Naive thymus-derived CD4-positive, alpha-beta T cell (primary cell): ENCODE measurements at regions not wholly inside any gene's neighbourhood (a gene's known extent, or its start where the extent isn't known, plus 50 kb on each side); places are given as distances from the start of the nearest gene placed in this dataset.

Experiments
- ATAC-seq: fragments of 150-1000 bp; cut with Tn5 transposase; 2 replicates; pipeline ENCODE4 v1.10.0; 2021; ENCODE audit warnings: mild to moderate bottlenecking, moderate library complexity
- CTCF ChIA-PET: fragments of 350-600 bp; sonication (Branson Sonifier 250); formaldehyde crosslinking; loops from one replicate; lab custom pipeline; 2021; ENCODE audit warnings: antibody characterized with exemption; lab: Charles Lee
- POLR2A ChIA-PET: fragments of 350-600 bp; sonication (Branson Sonifier 250); formaldehyde crosslinking; loops from one replicate; lab custom pipeline; 2021; ENCODE audit warnings: antibody characterized with exemption, inconsistent platforms; lab: Charles Lee
- DNase-seq, 9 donors: peaks; one replicate each; pipeline versions ENCODE4 v3.0.0 to v3.0.0-alpha.2; 2020 to 2022; ENCODE audit warnings: mixed read lengths in 1 of 9
- H3K27ac ChIP-seq: one replicate; pipeline ENCODE4 v1.7.0; 2013; ENCODE audit warnings: mild to moderate bottlenecking, low read depth, low read length, moderate library complexity
- H3K27me3 ChIP-seq, 2 donors: one replicate each; pipeline ENCODE4 v1.7.0; 2013; ENCODE audit warnings: low read length in 2 of 2, mild to moderate bottlenecking in 2 of 2, moderate library complexity in 2 of 2; ENCODE audit not compliant: control insufficient read depth in 2 of 2, insufficient read depth in 2 of 2
- H3K36me3 ChIP-seq, 3 experiments: 1 replicate in 2 of 3; 2 replicates in 1 of 3; pipeline ENCODE4 v1.7.0; 2013; ENCODE audit warnings: low read length in 3 of 3, mild to moderate bottlenecking in 3 of 3, moderate library complexity in 1 of 3; ENCODE audit not compliant: insufficient read depth in 3 of 3, control insufficient read depth in 2 of 3
- H3K4me1 ChIP-seq, 2 donors: one replicate each; pipeline ENCODE4 v1.7.0; 2013; ENCODE audit warnings: low read length in 2 of 2, mild to moderate bottlenecking in 2 of 2, moderate library complexity in 1 of 2; ENCODE audit not compliant: control insufficient read depth in 2 of 2, insufficient read depth in 2 of 2
- H3K4me3 ChIP-seq: 2 replicates; pipeline ENCODE4 v1.7.0; 2013; ENCODE audit warnings: mild to moderate bottlenecking, low read length
- H3K9me3 ChIP-seq, 3 experiments: 1 replicate in 2 of 3; 2 replicates in 1 of 3; pipeline ENCODE4 v1.7.0; 2013; ENCODE audit warnings: low read length in 3 of 3; ENCODE audit not compliant: control insufficient read depth in 2 of 3
- H3K27ac Mint-ChIP-seq, 9 donors: one replicate each; pipeline ENCODE4 v1.8.0; 2020 to 2022; ENCODE audit warnings: mixed read lengths in 9 of 9, mild to moderate bottlenecking in 8 of 9, moderate library complexity in 5 of 9, inconsistent platforms in 2 of 9
- H3K27me3 Mint-ChIP-seq, 5 donors: one replicate each; pipeline ENCODE4 v1.8.0; 2021 to 2022; ENCODE audit warnings: mixed read lengths in 5 of 5, mild to moderate bottlenecking in 1 of 5
- H3K36me3 Mint-ChIP-seq, 5 donors: one replicate each; pipeline ENCODE4 v1.8.0; 2020 to 2022; ENCODE audit warnings: mixed read lengths in 5 of 5, mild to moderate bottlenecking in 3 of 5, inconsistent platforms in 1 of 5
- H3K4me1 Mint-ChIP-seq, 7 donors: one replicate each; pipeline ENCODE4 v1.8.0; 2020 to 2022; ENCODE audit warnings: mixed read lengths in 7 of 7, mild to moderate bottlenecking in 3 of 7, inconsistent platforms in 1 of 7
- H3K4me3 Mint-ChIP-seq, 10 donors: one replicate each; pipeline ENCODE4 v1.8.0; 2020 to 2022; ENCODE audit warnings: mild to moderate bottlenecking in 10 of 10, mixed read lengths in 10 of 10, moderate library complexity in 6 of 10, inconsistent platforms in 2 of 10
- H3K9me3 Mint-ChIP-seq, 11 donors: one replicate each; pipeline ENCODE4 v1.8.0; 2020 to 2022; ENCODE audit warnings: mixed read lengths in 11 of 11, mild to moderate bottlenecking in 4 of 11, inconsistent platforms in 1 of 11, moderate library complexity in 1 of 11
- intact Hi-C, 2 donors: fragments of 100-400 bp; cut with micrococcal nuclease; formaldehyde crosslinking; loops; one replicate each; pipeline ENCODE4 v1.15.1; 2023

GRCh38 chr18:47737956-47738355 lies 192.5 kb downstream of the SMAD2 start:
- Mint-ChIP-seq H3K4me1 (no peaks in the 10 kb centered on the region), H3K4me3 (no peak overlapping the region), H3K9me3 (peaks cover 0 to 6% (median 4%) of the 10 kb centered on the region in 11 donors), H3K27ac (no peak overlapping the region), H3K27me3 (peaks cover 29 to 43% (median 37%) of the 10 kb centered on the region in 5 donors), H3K36me3 (peaks cover 0 to 5% (median 0%) of the 10 kb centered on the region in 5 donors)
- ATAC-seq = no peak
- POLR2A ChIA-PET = no interaction called here
- CTCF ChIA-PET = interaction anchor here (0.7 kb wide), 1 partner anchor 8 kb away, joined by 3 read pairs; no protein-coding TSS in a partner anchor
- Histone ChIP-seq H3K27me3 (no peaks in the 10 kb centered on the region), H3K4me3 (no peak overlapping the region), H3K9me3 (no peaks in the 10 kb centered on the region), H3K36me3 (no peaks in the 10 kb centered on the region), H3K4me1 (no peaks in the 10 kb centered on the region), H3K27ac (no peak overlapping the region)
- intact Hi-C loops = no loop called here
- peak in 1 of 9 donors; percentile 8 for DNase-seq

DNA sequence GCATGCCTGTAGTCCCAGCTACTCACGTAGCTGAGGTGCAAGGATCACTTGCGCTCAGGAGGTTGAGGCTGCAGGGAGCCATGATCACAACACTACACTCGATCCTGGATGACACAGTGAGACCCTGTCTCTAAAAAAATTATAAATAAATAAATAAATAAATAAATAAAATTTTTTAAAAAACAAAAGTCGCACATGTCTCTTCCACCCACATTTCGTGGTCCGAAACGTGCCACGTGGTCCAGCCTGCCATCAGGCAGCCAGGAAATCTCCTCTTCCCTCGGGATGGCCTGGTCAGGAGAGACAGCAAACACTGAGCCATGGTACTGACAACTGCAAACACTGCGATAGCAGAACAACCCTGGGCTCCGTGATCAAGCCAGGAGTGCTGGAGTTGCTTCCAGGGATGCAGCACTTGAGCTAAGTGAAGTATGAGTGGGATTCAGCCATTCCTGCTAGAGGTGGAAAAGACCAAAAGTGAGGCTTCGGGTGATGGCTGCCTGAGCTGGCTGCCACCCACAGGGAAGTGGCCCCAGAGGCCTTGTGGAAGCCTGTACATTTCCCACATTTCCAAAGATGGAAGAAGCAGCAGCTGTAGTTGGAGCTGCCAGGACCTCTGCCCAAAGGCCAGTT lies 193.1 kb downstream of the SMAD2 start:
- Mint-ChIP-seq H3K9me3 (peaks cover 0 to 6% (median 4%) of the 10 kb centered on the region in 11 donors), H3K4me1 (no peaks in the 10 kb centered on the region), H3K36me3 (peaks cover 0 to 5% (median 0%) of the 10 kb centered on the region in 5 donors), H3K4me3 (no peak overlapping the region), H3K27me3 (peaks cover 27 to 49% (median 43%) of the 10 kb centered on the region in 5 donors), H3K27ac (no peak overlapping the region)
- intact Hi-C loops = no loop called here
- H3K4me1 ChIP-seq = no peaks in the 10 kb centered on the region
- ChIA-PET POLR2A (no interaction called here), CTCF (no interaction called here)
- ATAC-seq = no peak
- H3K27me3 ChIP-seq = no peaks in the 10 kb centered on the region
- H3K27ac ChIP-seq = no peak overlapping the region
- no peak for DNase-seq
- no peaks in the 10 kb centered on the region for H3K9me3 ChIP-seq
- no peaks in the 10 kb centered on the region for H3K36me3 ChIP-seq
- no peak overlapping the region for H3K4me3 ChIP-seq

GRCh38 chr18:47736376-47737140 lies 193.9 kb downstream of the SMAD2 start:
- Mint-ChIP-seq H3K9me3 (peaks cover 0 to 6% (median 4%) of the 10 kb centered on the region in 11 donors), H3K4me1 (no peaks in the 10 kb centered on the region), H3K36me3 (peaks cover 0 to 5% (median 0%) of the 10 kb centered on the region in 5 donors), H3K4me3 (no peak overlapping the region), H3K27ac (no peak overlapping the region), H3K27me3 (peaks cover 22 to 50% (median 44%) of the 10 kb centered on the region in 5 donors)
- Histone ChIP-seq H3K27me3 (no peaks in the 10 kb centered on the region), H3K4me3 (no peak overlapping the region), H3K9me3 (no peaks in the 10 kb centered on the region), H3K27ac (no peak overlapping the region), H3K4me1 (no peaks in the 10 kb centered on the region), H3K36me3 (no peaks in the 10 kb centered on the region)
- DNase-seq (no peak), ATAC-seq (no peak)
- intact Hi-C loops = no loop called here
- ChIA-PET CTCF (no interaction called here), POLR2A (no interaction called here)

- H3K27me3 ChIP-seq = no peaks in the 10 kb centered on the region
- H3K27me3 Mint-ChIP-seq = peaks cover 17 to 55% (median 54%) of the 10 kb centered on the region in 5 donors
- peaks cover 0 to 5% (median 0%) of the 10 kb centered on the region in 5 donors for H3K36me3 Mint-ChIP-seq
- no peak for DNase-seq
- H3K4me3 ChIP-seq = no peak overlapping the region
- CTCF ChIA-PET = no interaction called here
- H3K4me1 ChIP-seq = no peaks in the 10 kb centered on the region
- H3K36me3 ChIP-seq = no peaks in the 10 kb centered on the region
- H3K27ac ChIP-seq = no peak overlapping the region
- H3K4me1 Mint-ChIP-seq = no peaks in the 10 kb centered on the region
- intact Hi-C loops = no loop called here
- ATAC-seq = no peak
- H3K9me3 ChIP-seq = no peaks in the 10 kb centered on the region
- POLR2A ChIA-PET = no interaction called here
- no peak overlapping the region for H3K27ac Mint-ChIP-seq
- no peak overlapping the region for H3K4me3 Mint-ChIP-seq
- H3K9me3 Mint-ChIP-seq = peaks cover 0 to 6% (median 4%) of the 10 kb centered on the region in 11 donors
These were observed 195.3 kb downstream of the SMAD2 start for GRCh38 chr18:47735041-47735702.

DNA sequence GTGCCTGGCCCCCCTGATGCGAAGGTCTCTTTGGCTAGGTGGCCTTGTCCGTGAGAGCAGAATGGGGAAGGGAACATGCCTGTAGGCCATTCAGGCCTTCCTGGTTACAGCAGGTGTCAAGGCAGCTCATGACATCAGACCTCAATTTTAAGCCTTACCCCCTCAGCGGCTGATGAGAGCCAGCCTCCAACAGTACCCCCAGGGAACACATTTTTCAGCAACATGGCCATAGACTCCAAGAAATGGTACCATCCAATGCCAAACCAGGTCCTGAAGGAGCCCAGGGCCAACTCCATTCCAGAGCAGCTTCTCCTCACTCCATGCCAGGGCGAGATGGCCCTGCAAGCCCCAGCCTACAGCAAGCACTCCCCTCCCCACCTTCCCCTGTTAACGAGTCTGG lies 199.2 kb downstream of the SMAD2 start:
- H3K36me3 Mint-ChIP-seq = no peaks in the 10 kb centered on the region
- no peaks in the 10 kb centered on the region for H3K9me3 ChIP-seq
- no peak overlapping the region for H3K27ac ChIP-seq
- H3K27ac Mint-ChIP-seq = no peak overlapping the region
- CTCF ChIA-PET = no interaction called here
- DNase-seq = no peak
- no peaks in the 10 kb centered on the region for H3K9me3 Mint-ChIP-seq
- peaks cover 9 to 55% (median 47%) of the 10 kb centered on the region in 5 donors for H3K27me3 Mint-ChIP-seq
- intact Hi-C loops = no loop called here
- no peak for ATAC-seq
- no peaks in the 10 kb centered on the region for H3K27me3 ChIP-seq
- no peak overlapping the region for H3K4me3 ChIP-seq
- no peak overlapping the region for H3K4me3 Mint-ChIP-seq
- POLR2A ChIA-PET = no interaction called here
- no peaks in the 10 kb centered on the region for H3K36me3 ChIP-seq
- no peaks in the 10 kb centered on the region for H3K4me1 Mint-ChIP-seq
- no peaks in the 10 kb centered on the region for H3K4me1 ChIP-seq

DNA sequence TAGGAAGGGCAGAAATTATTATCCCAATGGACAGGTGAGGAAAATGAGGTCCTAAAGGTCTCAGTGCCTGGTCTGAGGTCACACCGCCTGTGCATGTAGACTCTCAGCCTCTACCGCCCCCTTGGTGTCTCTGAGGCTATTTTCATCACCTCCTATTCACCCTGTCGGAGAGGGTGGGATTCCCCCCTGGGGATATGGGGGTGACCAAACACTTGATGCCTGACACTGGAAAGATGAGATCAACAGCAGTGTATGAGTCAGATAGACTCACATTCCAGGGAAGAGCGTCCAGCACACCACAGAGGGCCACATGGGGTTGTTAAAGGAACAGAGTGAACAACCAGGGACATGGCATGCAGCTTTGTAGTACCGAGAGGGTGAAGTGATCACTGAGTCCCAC lies 199.7 kb downstream of the SMAD2 start:
- Mint-ChIP-seq H3K9me3 (no peaks in the 10 kb centered on the region), H3K27me3 (peaks cover 6 to 51% (median 44%) of the 10 kb centered on the region in 5 donors), H3K4me1 (no peaks in the 10 kb centered on the region), H3K36me3 (no peaks in the 10 kb centered on the region), H3K27ac (no peak overlapping the region), H3K4me3 (no peak overlapping the region)
- Histone ChIP-seq H3K9me3 (no peaks in the 10 kb centered on the region), H3K4me1 (no peaks in the 10 kb centered on the region), H3K27me3 (no peaks in the 10 kb centered on the region), H3K36me3 (no peaks in the 10 kb centered on the region), H3K27ac (no peak overlapping the region), H3K4me3 (no peak overlapping the region)
- DNase-seq = no peak
- ChIA-PET POLR2A (no interaction called here), CTCF (interaction anchor here (0.6 kb wide), 2 partner anchors 8 to 17 kb away, joined by 3 read pairs; no protein-coding TSS in a partner anchor)
- intact Hi-C loops = no loop called here
- no peak for ATAC-seq
